Bronchial epithelial cell (primary cell): ENCODE measurements at regions not wholly inside any gene's neighbourhood (a gene's known extent, or its start where the extent isn't known, plus 50 kb on each side); places are given as distances from the start of the nearest gene placed in this dataset.
A peak's percentile ranks its signal among the peaks of the same experiment; 100 is the strongest.

ENCODE experiments used
- DNase-seq: peaks from one replicate; pipeline ENCODE4 v3.0.0-alpha.2; 2010; ENCODE audit warnings: low read depth
- FAIRE-seq: peaks from 2 replicates; lab custom pipeline; 2011; peaks lifted over from hg19 to GRCh38; lab: Jason Lieb, UNC
- H3K27me3 ChIP-seq: 2 replicates; pipeline ENCODE4 v1.5.1; 2011; ENCODE audit warnings: low read length; ENCODE audit not compliant: control insufficient read depth, insufficient read depth
- H3K36me3 ChIP-seq: 2 replicates; pipeline ENCODE4 v1.5.1; 2011; ENCODE audit warnings: low read length; ENCODE audit not compliant: control insufficient read depth, insufficient read depth
- H3K4me3 ChIP-seq: 2 replicates; pipeline ENCODE4 v1.5.1; 2011; ENCODE audit warnings: mild to moderate bottlenecking, low read depth, low read length, control low read depth
- CTCF ChIP-seq: IDR thresholded peaks from 2 replicates; pipeline ENCODE4 v1.5.1; 2011; ENCODE audit warnings: mild to moderate bottlenecking, moderate library complexity, low read length, control low read depth, inconsistent platforms; ENCODE audit not compliant: insufficient read depth, severe bottlenecking

DNA sequence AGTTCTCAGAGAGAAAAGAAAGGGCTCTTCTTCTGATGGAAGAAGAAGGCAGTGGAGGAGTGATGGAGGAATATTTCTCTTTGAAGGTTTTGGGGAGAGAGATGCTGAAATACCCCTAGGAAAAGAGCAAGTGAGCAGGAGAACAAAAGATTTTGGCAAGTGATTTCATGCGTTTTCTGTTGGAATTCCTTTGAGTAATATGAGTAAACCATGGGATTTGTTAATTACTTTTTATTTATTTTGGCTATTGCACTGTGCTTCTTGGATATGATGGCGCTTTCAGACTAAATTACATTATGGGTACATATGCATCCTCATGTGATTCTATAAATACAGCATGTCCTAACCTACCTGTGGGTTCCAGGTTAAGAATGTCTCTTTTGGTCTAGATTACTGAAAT lies 210.1 kb upstream of the PTGFR start:
- no peak for FAIRE-seq
- no peaks in the 10 kb centered on the region for H3K36me3 ChIP-seq
- no peaks in the 10 kb centered on the region for H3K27me3 ChIP-seq
- DNase-seq = no peak
- TF ChIP-seq CTCF = no peak
- H3K4me3 ChIP-seq = no peak overlapping the region

- TF ChIP-seq CTCF = no peak
- DNase-seq (no peak), FAIRE-seq (no peak)
- H3K27me3 ChIP-seq = no peaks in the 10 kb centered on the region
- H3K4me3 ChIP-seq = no peak overlapping the region
- no peaks in the 10 kb centered on the region for H3K36me3 ChIP-seq
Measured at GRCh38 chr1:78281580-78281979, 209.2 kb upstream of the PTGFR start.

DNA sequence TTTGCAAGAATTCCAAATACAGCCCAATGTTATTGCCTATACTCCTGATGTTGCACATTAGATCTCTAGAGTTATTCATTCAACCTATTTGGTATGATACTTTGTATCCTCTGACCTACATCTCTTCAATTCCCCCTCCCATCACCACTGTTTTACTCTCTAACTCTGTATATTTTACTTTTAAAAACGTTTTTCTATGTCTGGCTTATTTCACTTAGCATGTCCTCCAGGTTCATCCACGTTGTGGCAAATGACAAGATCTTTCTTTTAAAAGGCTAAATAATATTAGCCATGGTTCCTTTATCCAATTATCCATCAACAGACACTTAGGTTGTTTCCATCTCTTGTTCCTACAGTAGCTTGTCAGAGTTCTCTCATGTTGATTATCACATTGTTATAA lies 207.1 kb upstream of the PTGFR start:
- DNase-seq (no peak), FAIRE-seq (no peak)
- Histone ChIP-seq H3K36me3 (no peaks in the 10 kb centered on the region), H3K4me3 (no peak overlapping the region), H3K27me3 (no peaks in the 10 kb centered on the region)
- no peak for TF ChIP-seq CTCF

DNA sequence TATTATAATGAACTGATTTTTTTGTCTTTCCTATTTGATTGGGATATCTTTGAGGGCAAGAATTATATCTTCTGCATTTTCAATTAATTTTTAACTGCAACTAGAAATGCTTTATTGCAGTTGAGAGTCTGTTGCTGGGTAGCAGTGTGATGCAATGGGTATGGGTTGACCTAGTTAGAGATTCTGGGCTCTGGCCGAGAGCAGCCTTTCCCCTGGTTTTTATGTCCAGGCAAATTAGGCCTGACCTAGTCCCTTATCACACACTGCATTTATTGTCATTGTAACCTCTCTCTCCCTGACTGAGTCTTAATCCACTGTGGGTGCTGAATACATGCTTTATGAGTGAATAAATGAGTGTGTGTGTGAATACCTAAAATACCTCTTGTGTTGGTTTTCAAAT lies 206.4 kb upstream of the PTGFR start:
- no peaks in the 10 kb centered on the region for H3K27me3 ChIP-seq
- TF ChIP-seq CTCF = no peak
- H3K36me3 ChIP-seq = no peaks in the 10 kb centered on the region
- FAIRE-seq = no peak
- no peak for DNase-seq
- no peak overlapping the region for H3K4me3 ChIP-seq

DNA sequence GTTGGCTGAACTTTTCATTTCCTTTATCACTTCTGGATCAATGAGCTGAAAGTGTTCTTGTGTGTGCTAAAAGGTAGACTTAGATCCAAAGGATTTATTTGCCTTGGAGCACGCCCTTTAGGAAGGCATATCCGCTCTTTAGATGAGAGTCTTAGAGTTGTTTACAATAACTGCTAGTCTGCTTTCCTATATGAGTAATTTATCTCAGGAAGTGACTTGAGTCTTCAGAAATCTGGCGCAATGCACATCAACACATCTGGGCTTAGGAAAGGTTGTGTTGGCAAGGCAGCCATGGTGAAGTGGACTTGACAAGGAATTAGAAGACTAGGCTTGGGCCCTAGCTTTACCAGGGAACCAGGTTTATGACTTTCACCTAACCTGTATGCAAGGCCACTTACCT lies 204.1 kb upstream of the PTGFR start:
- DNase-seq (peak; percentile 89), FAIRE-seq (peak; percentile 43)
- H3K36me3 ChIP-seq = no peaks in the 10 kb centered on the region
- H3K4me3 ChIP-seq = no peak overlapping the region
- H3K27me3 ChIP-seq = no peaks in the 10 kb centered on the region
- no peak for TF ChIP-seq CTCF

GRCh38 chr1:78289603-78290002 lies 201.2 kb upstream of the PTGFR start:
- DNase-seq (no peak), FAIRE-seq (no peak)
- Histone ChIP-seq H3K4me3 (no peak overlapping the region), H3K27me3 (no peaks in the 10 kb centered on the region), H3K36me3 (no peaks in the 10 kb centered on the region)
- no peak for TF ChIP-seq CTCF
